ENCODE measurements at regions not wholly inside any gene's neighbourhood (a gene's known extent, or its start where the extent isn't known, plus 50 kb on each side); places are given as distances from the start of the nearest gene placed in this dataset.

- ATAC-seq (no peak), DNase-seq (ENCODE audit: low spot score) (no peak)
- Mint-ChIP-seq H3K27me3 (peaks cover 32 to 57% of the 10 kb centered on the region in 2 donors), H3K36me3 (no peaks in the 10 kb centered on the region), H3K4me1 (ENCODE audit: low read depth in 2 of 2) (peaks cover 0 to 6% of the 10 kb centered on the region in 2 donors), H3K9me3 (peaks cover 4% of the 10 kb centered on the region), H3K27ac (no peak overlapping the region), H3K4me3 (no peak overlapping the region)
These were observed 73.4 kb downstream of the NTMT2 start for GRCh38 chr1:170219163-170219562.

DNA sequence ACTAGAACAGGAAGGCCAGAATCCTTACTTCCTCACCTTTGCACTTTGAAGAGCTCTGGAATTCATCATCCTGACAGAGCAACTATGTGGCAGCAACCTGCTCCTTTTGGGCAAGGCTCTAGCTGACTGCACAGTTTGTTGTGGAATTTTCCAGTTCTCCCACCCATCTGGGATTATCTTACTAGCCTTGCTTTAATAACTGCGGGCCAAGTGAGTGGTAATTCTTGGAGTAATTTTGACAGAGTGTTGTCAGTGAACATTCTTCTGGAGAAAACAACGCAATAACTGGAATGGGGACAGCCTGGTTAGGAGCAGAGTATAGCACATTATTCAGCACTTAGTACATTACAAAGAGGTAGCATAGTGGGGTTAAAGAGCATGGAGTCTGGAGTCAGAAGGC lies 75.3 kb downstream of the NTMT2 start:
- DNase-seq (ENCODE audit: low spot score) (no peak), ATAC-seq (no peak)
- Mint-ChIP-seq H3K4me1 (ENCODE audit: low read depth in 2 of 2) (no peaks in the 10 kb centered on the region), H3K36me3 (no peaks in the 10 kb centered on the region), H3K27ac (no peak overlapping the region), H3K27me3 (peaks cover 20 to 42% of the 10 kb centered on the region in 2 donors), H3K4me3 (no peak overlapping the region), H3K9me3 (peaks cover 4% of the 10 kb centered on the region)

DNA sequence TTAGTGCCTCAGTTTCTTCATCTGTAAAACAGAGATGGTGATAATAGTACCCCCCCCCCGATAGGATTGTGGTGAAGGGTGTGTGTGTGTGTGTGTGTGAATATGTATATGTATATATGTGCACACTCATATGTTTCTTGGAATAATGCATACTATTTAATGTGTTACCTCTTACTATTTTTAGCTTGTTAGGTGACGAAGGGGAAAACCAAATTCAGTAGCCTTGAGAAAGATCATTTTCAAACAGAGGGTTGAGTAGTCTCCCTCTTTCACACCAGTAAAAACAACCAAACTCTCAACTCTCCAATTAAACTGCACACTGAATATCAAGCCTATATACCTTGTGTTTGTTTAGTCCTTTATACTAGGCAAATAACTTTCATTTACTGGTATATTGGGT lies 75.7 kb downstream of the NTMT2 start:
- H3K9me3 Mint-ChIP-seq = peaks cover 5% of the 10 kb centered on the region
- H3K36me3 Mint-ChIP-seq = no peaks in the 10 kb centered on the region
- no peak for ATAC-seq
- H3K4me1 Mint-ChIP-seq (ENCODE audit: low read depth in 2 of 2) = no peaks in the 10 kb centered on the region
- no peak for DNase-seq (ENCODE audit: low spot score)
- H3K27me3 Mint-ChIP-seq = peaks cover 21 to 45% of the 10 kb centered on the region in 2 donors
- no peak overlapping the region for H3K4me3 Mint-ChIP-seq
- no peak overlapping the region for H3K27ac Mint-ChIP-seq

DNA sequence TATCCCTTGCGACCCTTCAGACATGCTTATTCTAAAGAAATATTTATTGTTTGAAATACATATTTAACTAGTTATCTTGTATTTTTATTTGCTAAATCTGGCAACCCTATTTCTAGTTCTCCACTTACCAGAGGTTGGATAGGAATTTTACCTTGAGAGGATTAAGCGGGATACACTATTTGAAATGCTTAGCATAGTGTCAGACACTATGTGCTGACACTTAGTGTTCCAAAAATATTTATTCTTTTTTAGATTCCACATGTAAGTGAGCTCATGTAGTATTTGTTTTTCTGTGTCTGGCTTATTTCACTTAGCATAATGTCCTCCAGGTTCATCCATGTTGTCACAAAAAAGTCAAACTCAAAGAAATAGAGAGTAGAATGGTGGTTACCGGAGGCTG lies 78.7 kb downstream of the NTMT2 start:
- Mint-ChIP-seq H3K4me1 (ENCODE audit: low read depth in 2 of 2) (no peaks in the 10 kb centered on the region), H3K4me3 (no peak overlapping the region), H3K27me3 (peaks cover 30 to 49% of the 10 kb centered on the region in 2 donors), H3K27ac (no peak overlapping the region), H3K36me3 (no peaks in the 10 kb centered on the region), H3K9me3 (peaks cover 7% of the 10 kb centered on the region)
- DNase-seq (ENCODE audit: low spot score) (no peak), ATAC-seq (no peak)

DNA sequence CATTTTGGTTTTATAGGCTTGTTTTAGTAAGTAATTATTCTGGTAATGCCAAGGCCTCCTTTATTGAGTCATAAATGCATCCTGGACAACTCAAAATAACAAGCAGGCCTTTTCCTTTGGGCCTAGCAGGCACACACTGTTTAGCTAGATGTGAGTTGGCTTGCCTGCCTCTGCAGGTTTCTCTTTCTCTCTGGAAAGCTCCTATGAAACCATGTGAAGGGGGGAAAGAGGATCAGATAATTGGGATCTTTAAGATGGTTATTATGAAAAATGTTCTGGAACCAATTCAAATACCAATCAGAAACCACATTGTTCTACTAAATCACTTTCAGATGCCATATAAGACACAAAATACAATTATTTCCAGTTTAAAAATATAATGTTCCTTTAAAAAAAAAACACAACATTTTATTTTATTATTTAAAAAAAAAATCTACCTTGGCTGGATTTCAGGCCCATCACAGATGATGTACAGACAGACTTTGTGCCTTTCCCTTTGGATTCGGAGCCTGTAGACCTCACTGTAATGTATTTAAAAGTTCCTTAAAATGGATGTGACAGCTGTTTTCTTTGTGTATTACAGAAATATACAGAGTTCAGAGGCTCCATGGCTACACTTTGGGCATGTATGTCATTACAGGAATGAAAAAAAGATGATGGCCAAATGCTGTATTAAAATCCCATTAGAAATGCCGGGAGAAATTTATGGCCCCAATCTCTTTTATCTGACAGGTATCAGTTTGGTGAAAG lies 80.2 kb downstream of the NTMT2 start:
- DNase-seq (ENCODE audit: low spot score) = no peak
- Mint-ChIP-seq H3K9me3 (peaks cover 7% of the 10 kb centered on the region), H3K27ac (no peak overlapping the region), H3K4me1 (ENCODE audit: low read depth in 2 of 2) (no peaks in the 10 kb centered on the region), H3K4me3 (no peak overlapping the region), H3K36me3 (no peaks in the 10 kb centered on the region), H3K27me3 (peaks cover 21 to 43% of the 10 kb centered on the region in 2 donors)
- ATAC-seq = no peak

DNA sequence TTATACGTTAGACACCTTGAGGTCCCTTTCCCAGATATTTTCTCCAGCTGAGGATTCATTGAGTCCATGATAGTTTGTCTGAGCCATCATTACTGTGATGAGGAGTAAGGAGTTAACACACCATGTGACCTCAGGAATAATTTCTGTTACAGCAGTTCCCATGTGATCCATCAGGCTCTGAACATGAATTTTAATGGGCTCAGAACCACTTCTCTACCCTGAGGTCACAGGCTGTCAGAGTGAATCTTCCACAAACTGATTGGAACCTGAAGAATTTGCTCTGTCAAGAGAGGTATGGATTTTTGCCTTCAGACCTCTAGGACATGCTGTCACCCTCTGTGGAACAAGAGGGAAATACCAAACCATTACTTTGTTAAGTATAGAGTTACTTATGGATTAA lies 81.0 kb downstream of the NTMT2 start:
- no peak overlapping the region for H3K27ac Mint-ChIP-seq
- peaks cover 7% of the 10 kb centered on the region for H3K9me3 Mint-ChIP-seq
- no peaks in the 10 kb centered on the region for H3K36me3 Mint-ChIP-seq
- H3K27me3 Mint-ChIP-seq = peaks cover 21 to 42% of the 10 kb centered on the region in 2 donors
- H3K4me1 Mint-ChIP-seq (ENCODE audit: low read depth in 2 of 2) = no peaks in the 10 kb centered on the region
- no peak for ATAC-seq
- DNase-seq (ENCODE audit: low spot score) = no peak
- H3K4me3 Mint-ChIP-seq = no peak overlapping the region

DNA sequence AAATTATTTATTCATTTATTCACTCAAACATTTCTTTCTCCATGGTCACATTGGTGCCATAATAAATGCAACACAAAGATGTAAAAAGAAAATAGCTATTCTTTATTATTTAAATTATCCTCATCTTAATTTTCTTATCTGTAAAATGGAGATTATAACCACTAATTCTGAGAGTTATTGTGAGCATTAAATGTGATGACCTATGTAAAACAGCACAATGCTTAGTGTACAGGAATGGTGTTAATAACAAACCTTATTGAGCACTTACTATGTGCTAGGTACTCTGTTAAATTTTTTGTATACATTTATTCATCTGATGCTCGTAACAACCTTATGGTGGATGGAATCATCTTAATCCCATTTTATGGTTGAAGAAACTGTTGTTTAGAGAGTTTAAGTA lies 84.6 kb downstream of the NTMT2 start:
- Mint-ChIP-seq H3K4me3 (no peak overlapping the region), H3K4me1 (ENCODE audit: low read depth in 2 of 2) (no peaks in the 10 kb centered on the region), H3K27me3 (peaks cover 10 to 35% of the 10 kb centered on the region in 2 donors), H3K27ac (no peak overlapping the region), H3K9me3 (peaks cover 3% of the 10 kb centered on the region), H3K36me3 (no peaks in the 10 kb centered on the region)
- no peak for ATAC-seq
- DNase-seq (ENCODE audit: low spot score) = no peak

- Mint-ChIP-seq H3K27me3 (peaks cover 7 to 30% of the 10 kb centered on the region in 2 donors), H3K4me1 (ENCODE audit: low read depth in 2 of 2) (no peaks in the 10 kb centered on the region), H3K27ac (no peak overlapping the region), H3K4me3 (no peak overlapping the region), H3K36me3 (no peaks in the 10 kb centered on the region), H3K9me3 (no peaks in the 10 kb centered on the region)
- ATAC-seq = no peak
- DNase-seq (ENCODE audit: low spot score) = no peak
These were observed 85.9 kb downstream of the NTMT2 start for GRCh38 chr1:170231662-170232061.

- Mint-ChIP-seq H3K27ac (no peak overlapping the region), H3K4me1 (ENCODE audit: low read depth in 2 of 2) (no peaks in the 10 kb centered on the region), H3K27me3 (peaks cover 10 to 30% of the 10 kb centered on the region in 2 donors), H3K4me3 (no peak overlapping the region), H3K9me3 (no peaks in the 10 kb centered on the region), H3K36me3 (no peaks in the 10 kb centered on the region)
- ATAC-seq = no peak
- no peak for DNase-seq (ENCODE audit: low spot score)
These were observed 93.1 kb downstream of the NTMT2 start for GRCh38 chr1:170238704-170239391.

DNA sequence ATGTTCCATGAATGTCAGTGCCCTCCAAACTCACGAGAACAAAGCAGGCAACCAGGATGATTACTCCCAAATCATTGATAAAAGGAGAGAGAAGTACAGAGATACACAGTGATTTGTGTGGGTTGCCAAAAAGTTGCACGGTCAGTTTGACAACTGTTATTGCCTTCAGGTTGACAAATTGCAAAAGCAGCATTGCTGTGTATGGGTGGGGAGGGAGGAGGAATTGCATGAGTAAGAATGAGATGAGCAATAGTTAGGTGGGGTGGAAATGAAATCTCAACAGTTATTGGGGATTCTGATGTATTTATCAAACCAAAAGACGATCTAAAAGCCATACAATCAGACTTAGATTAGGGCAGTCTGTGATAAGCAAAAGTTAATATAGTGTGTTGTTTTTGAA lies 93.7 kb downstream of the NTMT2 start:
- H3K4me1 Mint-ChIP-seq (ENCODE audit: low read depth in 2 of 2) = no peaks in the 10 kb centered on the region
- DNase-seq (ENCODE audit: low spot score) (no peak), ATAC-seq (no peak)
- H3K9me3 Mint-ChIP-seq = no peaks in the 10 kb centered on the region
- no peaks in the 10 kb centered on the region for H3K36me3 Mint-ChIP-seq
- H3K27ac Mint-ChIP-seq = no peak overlapping the region
- no peak overlapping the region for H3K4me3 Mint-ChIP-seq
- H3K27me3 Mint-ChIP-seq = peaks cover 12 to 30% of the 10 kb centered on the region in 2 donors

GRCh38 chr1:170240409-170240808 lies 94.7 kb downstream of the NTMT2 start:
- no peak for DNase-seq (ENCODE audit: low spot score)
- peak in 1 of 2 donors; percentile 76 for ATAC-seq
- Mint-ChIP-seq H3K36me3 (no peaks in the 10 kb centered on the region), H3K9me3 (no peaks in the 10 kb centered on the region), H3K27ac (no peak overlapping the region), H3K27me3 (peaks cover 12 to 30% of the 10 kb centered on the region in 2 donors), H3K4me3 (peak overlapping the region; percentile 46), H3K4me1 (ENCODE audit: low read depth in 2 of 2) (no peaks in the 10 kb centered on the region)

- H3K4me1 Mint-ChIP-seq (ENCODE audit: low read depth in 2 of 2) = no peaks in the 10 kb centered on the region
- peak overlapping the region in 1 of 2 donors; percentile 8 for H3K27ac Mint-ChIP-seq
- DNase-seq (ENCODE audit: low spot score) (no peak), ATAC-seq (no peak)
- H3K27me3 Mint-ChIP-seq = peaks cover 12 to 30% of the 10 kb centered on the region in 2 donors
- no peak overlapping the region for H3K4me3 Mint-ChIP-seq
- H3K9me3 Mint-ChIP-seq = no peaks in the 10 kb centered on the region
- H3K36me3 Mint-ChIP-seq = no peaks in the 10 kb centered on the region
These were observed 95.6 kb downstream of the NTMT2 start for GRCh38 chr1:170241266-170241851.

DNA sequence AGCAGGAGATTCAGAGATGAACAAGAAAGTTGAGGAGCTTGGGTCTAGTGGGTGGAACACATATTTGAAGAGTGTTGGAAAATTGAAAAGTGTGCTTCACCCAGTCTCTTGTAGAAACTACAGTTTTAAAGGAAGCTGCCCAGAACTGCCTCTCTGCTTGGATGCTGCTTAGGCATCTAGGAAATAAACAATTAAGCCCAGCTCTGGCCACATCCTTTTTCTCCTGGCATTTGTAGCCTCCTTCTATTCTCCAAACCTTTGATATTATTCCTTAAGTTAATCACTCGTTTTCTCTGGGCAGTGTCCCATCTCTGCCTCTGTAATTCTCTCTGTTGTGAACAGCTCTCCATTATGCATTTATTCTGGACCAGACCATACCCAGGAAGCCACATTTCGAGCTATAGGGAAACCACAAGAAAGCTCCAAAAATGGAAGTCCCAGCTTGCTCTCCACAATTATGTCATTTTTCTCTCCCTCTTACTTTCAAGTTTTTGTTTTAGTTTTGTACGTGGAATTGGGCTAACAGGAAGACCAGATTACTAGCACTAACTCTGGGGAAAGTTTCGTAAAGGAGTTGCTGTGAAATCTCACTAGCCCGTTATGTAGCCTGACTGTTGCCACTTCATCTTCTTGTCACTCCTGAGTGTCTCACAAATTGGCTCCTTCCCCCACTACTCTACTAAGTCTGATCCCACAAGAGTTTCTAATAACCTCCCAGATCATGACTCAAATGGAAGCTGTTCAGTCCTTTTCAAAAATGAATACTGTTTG lies 102.2 kb downstream of the NTMT2 start:
- peak; percentile 80 to 86 for ATAC-seq
- peaks cover 11 to 16% of the 10 kb centered on the region in 2 donors for H3K27me3 Mint-ChIP-seq
- H3K4me3 Mint-ChIP-seq = peak overlapping the region; percentile 50
- peak overlapping the region in 1 of 2 donors; percentile 76 for H3K27ac Mint-ChIP-seq
- no peak for DNase-seq (ENCODE audit: low spot score)
- peaks cover 4% of the 10 kb centered on the region for H3K9me3 Mint-ChIP-seq
- H3K4me1 Mint-ChIP-seq (ENCODE audit: low read depth in 2 of 2) = peaks cover 8 to 24% of the 10 kb centered on the region in 2 donors
- H3K36me3 Mint-ChIP-seq = no peaks in the 10 kb centered on the region

All from natural killer cell treated with Interleukin-12 subunit alpha and Interleukin-12 subunit beta and Interleukin-15 and Interleukin-18, amount 100 ng/mL, for 72 hours (primary cell).